Astrocyte of the cerebellum (primary cell): ENCODE measurements at regions not wholly inside any gene's neighbourhood (a gene's known extent, or its start where the extent isn't known, plus 50 kb on each side); places are given as distances from the start of the nearest gene placed in this dataset.
"Not testable (repeated sequence)": the region's sequence is repeated elsewhere in the genome, so short reads cannot be mapped to it uniquely, and the experiment has no call there.

Experiments used
- DNase-seq: peaks from one replicate; pipeline ENCODE4 v3.0.0-alpha.2; 2011; ENCODE audit warnings: low read depth
- H3K4me3 ChIP-seq: 2 replicates; pipeline ENCODE4 v1.5.1; 2011; ENCODE audit warnings: mild to moderate bottlenecking, low read depth, low read length, moderate library complexity
- CTCF ChIP-seq: IDR thresholded peaks from 2 replicates; pipeline ENCODE4 v1.5.1; 2012; ENCODE audit warnings: low read length, low read depth, moderate library complexity, mild to moderate bottlenecking; ENCODE audit errors: missing control alignments
- in situ Hi-C: cut with HindIII; loops from 2 replicates; pipeline ENCODE4 v1.10.0; 2017; ENCODE audit warnings: low sequenced_read_pairs

GRCh38 chr16:8084302-8084701, 506.0 kb downstream of the TMEM114 start:
- no peak for DNase-seq
- H3K4me3 ChIP-seq: no peak overlapping the region
- in situ Hi-C loops: no loop called here
- TF ChIP-seq CTCF: no peak

GRCh38 chr16:8083560-8083959, 506.8 kb downstream of the TMEM114 start:
- in situ Hi-C loops: no loop called here
- no peak for DNase-seq
- no peak overlapping the region for H3K4me3 ChIP-seq
- TF ChIP-seq CTCF: no peak

- no peak overlapping the region for H3K4me3 ChIP-seq
- in situ Hi-C loops: no loop called here
- no peak for DNase-seq
- no peak for TF ChIP-seq CTCF
Measured at GRCh38 chr16:8080817-8081216, 509.5 kb downstream of the TMEM114 start.

- no peak for DNase-seq
- H3K4me3 ChIP-seq: no peak overlapping the region
- in situ Hi-C loops: no loop called here
- TF ChIP-seq CTCF: no peak
Measured at GRCh38 chr16:8075271-8075670, 515.0 kb downstream of the TMEM114 start.

- no peak overlapping the region for H3K4me3 ChIP-seq
- in situ Hi-C loops: no loop called here
- no peak for TF ChIP-seq CTCF
- no peak for DNase-seq
Measured at GRCh38 chr16:8070506-8070905, 519.8 kb downstream of the TMEM114 start.

GRCh38 chr16:8068225-8068624, 522.1 kb downstream of the TMEM114 start:
- DNase-seq, in situ Hi-C loops, H3K4me3 ChIP-seq: not testable (repeated sequence)

GRCh38 chr16:8063159-8063558, 527.2 kb downstream of the TMEM114 start:
- DNase-seq: no peak
- TF ChIP-seq CTCF: no peak
- in situ Hi-C loops: no loop called here
- no peak overlapping the region for H3K4me3 ChIP-seq
